ENCODE measurements at regions not wholly inside any gene's neighbourhood (a gene's known extent, or its start where the extent isn't known, plus 50 kb on each side); places are given as distances from the start of the nearest gene placed in this dataset.
"Not testable (repeated sequence)": the region's sequence is repeated elsewhere in the genome, so short reads cannot be mapped to it uniquely, and the experiment has no call there.

DNA sequence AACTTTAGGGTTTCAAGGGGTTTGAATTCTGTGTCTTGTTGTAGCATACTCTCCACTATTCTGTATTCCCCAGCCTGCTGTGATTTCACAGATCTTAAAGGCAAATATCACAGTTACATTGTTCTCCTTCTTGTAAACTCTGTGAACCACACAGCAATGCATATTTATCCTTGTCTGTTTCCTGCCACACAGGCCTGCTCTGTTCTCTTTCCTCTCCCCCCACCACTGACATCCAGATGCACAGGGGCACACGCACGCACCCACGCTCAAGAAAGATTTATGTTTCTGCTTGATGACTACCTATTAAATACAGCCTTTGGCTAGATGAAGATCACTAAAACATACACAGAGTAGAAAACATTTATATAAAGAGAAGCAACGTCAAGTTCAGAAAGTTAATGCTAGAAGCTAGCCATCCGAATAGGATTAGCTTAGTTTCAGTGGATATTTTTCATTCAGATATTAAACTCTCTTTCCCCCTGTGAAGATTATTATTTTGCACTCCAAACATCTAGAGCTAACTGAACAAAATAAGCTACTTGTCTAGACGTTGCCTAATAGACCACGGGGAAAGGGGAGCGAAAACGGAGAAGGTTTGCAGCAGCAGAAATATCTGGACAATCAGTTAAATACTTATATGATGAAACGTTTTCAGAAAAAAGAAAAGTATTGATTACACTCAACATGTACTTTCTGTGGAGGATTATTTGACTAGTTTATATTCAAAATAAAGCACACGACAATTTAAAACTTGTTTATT lies 193.1 kb upstream of the SEMA3C start:
- no peak for DNase-seq

DNA sequence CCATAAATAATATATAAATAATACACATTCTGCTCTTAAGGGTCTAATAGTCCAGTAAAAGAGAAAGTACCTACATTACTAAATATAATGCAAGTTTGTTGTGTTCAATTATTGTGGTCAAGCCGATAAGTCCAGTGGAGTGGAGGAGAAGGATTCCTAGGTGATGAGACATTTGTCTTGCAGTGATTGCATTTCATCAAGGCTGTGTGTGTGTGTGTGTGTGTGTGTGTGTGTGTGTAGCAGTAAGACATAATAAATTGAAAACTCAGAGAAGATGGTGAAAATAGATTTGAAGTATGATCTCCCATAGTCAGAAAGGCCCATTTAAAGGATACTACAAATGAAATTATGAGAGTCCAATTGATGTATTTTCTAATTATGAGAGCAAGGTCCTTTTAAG lies 192.5 kb upstream of the SEMA3C start:
- no peak for DNase-seq

- DNase-seq = no peak
Observed at GRCh38 chr7:81110673-81111072, 191.8 kb upstream of the SEMA3C start.

- DNase-seq = no peak
Observed at GRCh38 chr7:81098213-81098612, 179.4 kb upstream of the SEMA3C start.

- no peak for DNase-seq
Observed at GRCh38 chr7:81094952-81095351, 176.1 kb upstream of the SEMA3C start.

- no peak for DNase-seq
Observed at GRCh38 chr7:81081616-81082015, 162.8 kb upstream of the SEMA3C start.

GRCh38 chr7:81080553-81080952 lies 161.7 kb upstream of the SEMA3C start:
- DNase-seq = no peak

GRCh38 chr7:81079746-81080145 lies 160.9 kb upstream of the SEMA3C start:
- no peak for DNase-seq

DNA sequence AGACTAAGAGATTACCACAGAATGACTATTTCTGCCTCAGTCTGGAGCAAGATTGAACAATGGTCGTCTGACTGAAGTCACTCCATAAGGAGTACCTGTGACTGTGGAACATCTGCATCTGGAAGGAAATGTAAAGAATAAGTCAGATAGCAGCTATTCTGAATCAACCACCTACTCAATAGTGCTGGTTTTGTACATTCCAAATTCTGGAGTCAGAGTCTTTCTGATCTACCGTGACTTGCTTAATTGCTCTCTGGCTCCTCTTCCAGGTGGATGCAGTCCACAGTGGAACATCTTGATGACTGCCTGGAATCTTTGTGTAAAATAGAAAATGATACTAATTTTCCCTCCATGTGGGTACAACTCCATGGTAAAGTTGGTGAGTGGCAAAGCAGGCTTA lies 156.3 kb upstream of the SEMA3C start:
- DNase-seq = no peak

DNA sequence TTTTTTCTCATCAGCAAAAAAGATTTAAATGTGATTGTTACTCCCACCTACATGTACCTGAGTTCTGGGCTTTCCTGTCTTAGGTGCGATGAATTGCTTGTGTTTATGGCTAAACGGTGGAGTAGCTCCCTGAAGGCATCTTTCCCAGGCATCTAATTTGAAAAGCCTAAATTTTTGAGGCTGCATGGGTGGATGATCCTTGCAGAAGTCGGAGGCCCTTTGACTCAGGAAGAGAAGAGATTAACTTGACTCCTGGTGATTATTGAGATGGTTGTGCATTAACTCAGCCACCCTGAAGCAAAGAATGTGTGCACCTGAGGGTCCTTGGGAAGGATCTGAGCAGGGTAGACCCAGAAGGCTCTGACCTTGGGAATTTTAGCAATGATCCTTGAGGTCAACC lies 155.6 kb upstream of the SEMA3C start:
- no peak for DNase-seq

DNA sequence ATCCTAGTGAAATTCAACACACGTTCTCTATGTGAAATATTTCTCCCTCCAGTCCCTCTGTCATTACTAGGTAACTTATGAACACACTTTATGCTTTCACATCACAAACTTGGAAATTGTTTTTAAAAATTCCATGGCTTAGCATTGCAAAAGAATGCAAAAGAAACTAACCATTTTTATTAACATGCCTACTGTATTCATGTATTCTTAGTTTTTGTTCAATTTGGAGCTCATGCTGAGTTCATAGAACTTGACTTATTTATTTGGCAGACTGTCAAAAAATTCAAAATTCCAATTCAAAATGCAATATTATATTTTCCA lies 155.0 kb upstream of the SEMA3C start:
- DNase-seq = no peak

GRCh38 chr7:81070956-81071355 lies 152.1 kb upstream of the SEMA3C start:
- DNase-seq = no peak

- no peak for DNase-seq
Observed at GRCh38 chr7:81066797-81067196, 147.9 kb upstream of the SEMA3C start.

- no peak for DNase-seq
Observed at GRCh38 chr7:81064426-81064825, 145.6 kb upstream of the SEMA3C start.

DNA sequence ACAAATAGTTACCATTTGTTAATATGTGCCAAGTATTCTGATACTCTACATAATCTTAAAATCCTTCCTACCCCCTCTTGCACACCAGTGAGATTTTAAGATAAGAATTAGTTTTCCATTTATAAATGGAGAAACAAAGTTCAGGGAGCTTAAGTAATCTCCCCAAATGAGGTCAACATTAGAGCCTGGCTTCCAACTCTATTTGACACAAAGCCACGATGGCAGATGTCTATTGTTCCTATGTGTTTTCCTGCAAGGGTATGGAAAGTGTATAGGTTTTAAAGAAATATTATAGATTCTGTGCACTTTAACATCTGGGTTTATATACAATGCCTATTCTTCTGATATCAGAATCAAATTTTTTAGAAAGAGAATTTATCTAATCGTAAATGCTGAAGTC lies 143.9 kb upstream of the SEMA3C start:
- no peak for DNase-seq

DNA sequence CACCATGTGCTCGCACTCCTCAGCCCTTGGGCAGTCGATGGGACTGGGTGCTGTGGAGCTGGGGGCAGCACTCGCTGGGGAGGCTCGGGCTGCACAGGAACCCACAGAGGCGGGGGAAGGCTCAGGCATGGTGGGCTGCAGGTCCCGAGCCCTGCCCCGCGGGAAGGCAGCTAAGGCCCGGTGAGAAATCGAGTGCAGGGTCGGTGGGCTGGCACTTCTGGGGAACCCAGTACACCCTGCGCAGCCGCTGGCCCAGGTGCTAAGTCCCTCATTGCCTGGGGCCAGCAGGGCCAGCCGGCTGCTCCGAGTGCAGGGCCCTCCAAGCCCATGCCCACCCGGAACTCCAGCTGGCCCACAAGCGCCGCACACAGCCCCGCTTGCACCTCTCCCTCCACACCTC lies 138.6 kb upstream of the SEMA3C start:
- DNase-seq = not testable (repeated sequence)

GRCh38 chr7:81053623-81054022 lies 134.8 kb upstream of the SEMA3C start:
- no peak for DNase-seq

DNA sequence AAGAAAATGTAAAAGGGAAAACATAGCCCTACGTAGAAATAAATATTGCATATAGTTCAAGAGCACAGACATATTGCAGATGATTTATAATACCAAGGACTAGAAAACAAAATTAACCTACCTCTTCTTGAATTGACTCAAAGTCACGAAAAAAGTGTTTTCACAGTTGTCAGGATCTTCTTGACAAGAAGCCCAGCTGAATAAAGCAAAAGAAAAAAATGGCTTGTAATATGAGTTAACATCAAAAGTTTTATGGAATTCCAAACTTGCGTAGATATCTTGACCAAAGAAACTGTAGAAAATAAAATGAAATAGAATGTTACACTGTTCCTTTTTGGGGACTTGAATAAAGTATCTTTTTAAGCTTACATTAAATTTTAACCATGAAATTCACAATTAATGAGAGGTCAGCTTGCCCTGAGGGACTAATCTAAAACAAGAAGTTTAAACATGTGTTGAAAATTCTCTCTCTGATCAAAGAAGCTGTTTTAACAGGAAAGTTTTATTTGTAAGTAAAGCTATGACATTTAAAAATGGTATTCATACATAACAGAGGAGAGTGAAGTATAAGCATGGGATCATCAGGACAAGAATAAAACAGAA lies 133.1 kb upstream of the SEMA3C start:
- DNase-seq = no peak

DNA sequence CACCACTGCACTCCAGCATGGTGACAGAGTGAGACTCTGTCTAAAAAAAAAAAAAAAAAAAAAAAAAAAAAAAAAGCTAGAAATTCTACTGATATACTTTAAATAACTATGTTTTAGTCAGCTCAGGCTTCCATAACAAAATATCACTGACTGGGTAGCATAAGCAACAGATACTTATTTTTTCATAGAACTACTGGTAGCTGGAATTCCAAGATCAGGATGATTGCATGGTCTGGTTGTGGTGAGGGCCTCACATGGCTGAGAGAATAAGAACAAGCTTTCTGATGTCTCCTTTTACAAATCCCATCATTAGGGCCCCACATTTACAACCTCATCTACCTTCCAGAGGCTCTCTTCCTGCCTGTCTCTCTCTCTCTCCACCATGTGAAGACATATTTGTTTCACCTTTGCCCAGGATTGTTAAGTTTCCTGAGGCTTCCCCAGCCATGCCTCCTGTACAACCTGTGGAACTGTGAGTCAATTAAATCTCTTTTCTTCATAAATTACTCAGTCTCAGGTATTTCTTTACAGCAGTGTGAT lies 126.7 kb upstream of the SEMA3C start:
- no peak for DNase-seq

DNA sequence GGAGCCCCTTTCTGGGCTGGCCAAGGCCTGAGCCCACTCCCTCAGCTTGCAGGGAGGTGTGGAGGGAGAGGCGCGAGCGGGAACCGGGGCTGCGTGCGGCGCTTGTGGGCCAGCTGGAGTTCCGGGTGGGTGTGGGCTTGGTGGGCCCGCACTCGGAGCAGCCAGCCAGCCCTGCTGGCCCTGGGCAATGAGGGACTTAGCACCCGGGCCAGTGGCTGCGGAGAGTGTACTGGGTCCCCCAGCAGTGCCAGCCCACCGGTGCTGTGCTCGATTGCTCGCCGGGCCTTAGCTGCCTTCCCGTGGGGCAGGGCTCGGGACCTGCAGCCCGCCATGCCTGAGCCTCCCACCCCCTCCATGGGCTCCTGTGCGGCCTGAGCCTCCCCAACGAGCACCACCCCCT lies 123.8 kb upstream of the SEMA3C start:
- DNase-seq = not testable (repeated sequence)

GRCh38 chr7:81040496-81040895 lies 121.6 kb upstream of the SEMA3C start:
- no peak for DNase-seq

GRCh38 chr7:81036871-81037270 lies 118.0 kb upstream of the SEMA3C start:
- DNase-seq = no peak

DNA sequence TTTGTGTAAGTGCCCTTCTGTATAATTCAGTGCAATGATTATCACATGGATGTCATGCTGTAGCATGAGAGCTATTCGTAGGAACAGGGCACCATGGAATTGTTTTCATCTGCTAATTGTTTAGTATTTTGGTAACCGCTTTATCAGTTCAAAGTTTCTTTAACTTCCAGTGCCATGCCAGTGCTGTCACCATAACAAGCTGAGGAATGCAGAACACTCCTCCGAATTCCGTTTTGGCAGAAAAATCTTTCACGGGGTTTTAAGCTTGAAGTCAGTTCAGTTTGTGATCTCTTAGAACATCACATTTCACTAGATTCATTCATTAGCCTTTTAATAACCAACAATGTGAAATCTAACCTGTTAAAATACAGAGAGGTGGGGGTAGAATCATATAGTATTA lies 117.2 kb upstream of the SEMA3C start:
- DNase-seq = no peak

GRCh38 chr7:81031996-81032395 lies 113.1 kb upstream of the SEMA3C start:
- DNase-seq = no peak

DNA sequence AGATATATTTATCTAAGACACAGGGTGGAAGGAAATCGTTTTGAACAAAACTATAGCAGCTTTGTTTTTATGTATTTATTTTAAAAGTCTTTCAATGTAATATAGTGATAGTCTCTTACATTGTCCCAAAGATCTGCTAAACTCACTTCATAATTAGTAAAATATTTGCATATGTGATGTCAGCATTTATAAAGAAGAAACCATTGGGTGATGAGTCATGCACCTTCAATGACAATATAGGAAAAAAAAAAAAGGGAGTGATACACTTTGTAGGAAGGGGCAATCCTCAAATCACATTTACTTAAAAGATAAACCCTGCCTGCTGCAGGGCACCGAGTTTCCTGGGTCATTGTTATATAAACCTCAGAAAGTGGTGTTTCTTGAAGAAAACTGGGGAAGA lies 112.4 kb upstream of the SEMA3C start:
- no peak for DNase-seq
